ENCODE measurements at regions not wholly inside any gene's neighbourhood (a gene's known extent, or its start where the extent isn't known, plus 50 kb on each side); places are given as distances from the start of the nearest gene placed in this dataset.

DNA sequence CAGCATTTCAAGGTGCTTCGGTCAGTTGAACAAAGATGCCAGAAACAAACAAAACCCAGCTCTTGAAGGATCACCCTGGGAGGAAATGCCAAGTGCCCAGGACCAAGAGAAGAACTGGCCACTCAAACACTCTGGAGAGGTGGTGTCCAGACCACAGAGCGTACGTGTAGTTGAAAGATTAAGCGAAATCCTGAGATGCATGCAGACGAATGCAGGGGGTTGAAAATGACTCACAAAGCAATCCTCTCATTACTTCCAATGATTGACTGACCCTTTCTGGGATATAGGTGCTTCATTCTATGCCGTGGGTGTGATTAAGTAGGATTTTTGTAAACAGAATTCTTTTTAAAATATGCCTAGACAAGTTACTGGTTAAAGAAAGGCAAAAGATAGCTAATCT lies 71.5 kb upstream of the ATXN1 start:
- TF ChIP-seq CTCF (IDR thresholded peaks at IDR 0.05; ENCODE audit: borderline replicate concordance, extremely low read depth, low read length, poor library complexity, severe bottlenecking) (no peak), EZH2 (IDR thresholded peaks at IDR 0.05; ENCODE audit: borderline replicate concordance, low read depth, low read length, severe bottlenecking) (no peak)
